WERI-Rb-1 (cell line): ENCODE measurements at regions not wholly inside any gene's neighbourhood (a gene's known extent, or its start where the extent isn't known, plus 50 kb on each side); places are given as distances from the start of the nearest gene placed in this dataset.

Source experiments
- DNase-seq: peaks from one replicate; pipeline ENCODE4 v3.0.0-alpha.2; 2020
- H3K27ac ChIP-seq: fragments of 250-450 bp; sonication (Bioruptor Pico); 2 replicates; pipeline ENCODE4 v1.5.1; 2020; ENCODE audit warnings: mild to moderate bottlenecking, moderate library complexity
- H3K27me3 ChIP-seq: fragments of 250-450 bp; sonication (Bioruptor Pico); 2 replicates; pipeline ENCODE4 v1.5.1; 2021; ENCODE audit warnings: mild to moderate bottlenecking, low read depth, moderate library complexity; ENCODE audit not compliant: insufficient read depth, severe bottlenecking
- H3K36me3 ChIP-seq: fragments of 250-450 bp; sonication (Bioruptor Pico); 2 replicates; pipeline ENCODE4 v1.5.1; 2020; ENCODE audit warnings: mild to moderate bottlenecking, moderate library complexity
- H3K4me3 ChIP-seq: 2 replicates; pipeline ENCODE4 v1.5.1; 2011; ENCODE audit warnings: low read depth, mild to moderate bottlenecking, control low read depth, low read length
- H3K9me3 ChIP-seq: fragments of 250-450 bp; sonication (Bioruptor Pico); 2 replicates; pipeline ENCODE4 v1.5.1; 2021; ENCODE audit warnings: mild to moderate bottlenecking, moderate library complexity; ENCODE audit not compliant: severe bottlenecking
- TF ChIP-seq, protein P1 (sequence below): IDR thresholded peaks from 2 replicates; pipeline ENCODE4 v1.5.1; 2011; ENCODE audit warnings: low read depth, mild to moderate bottlenecking, control low read depth, inconsistent platforms, low read length

DNA sequence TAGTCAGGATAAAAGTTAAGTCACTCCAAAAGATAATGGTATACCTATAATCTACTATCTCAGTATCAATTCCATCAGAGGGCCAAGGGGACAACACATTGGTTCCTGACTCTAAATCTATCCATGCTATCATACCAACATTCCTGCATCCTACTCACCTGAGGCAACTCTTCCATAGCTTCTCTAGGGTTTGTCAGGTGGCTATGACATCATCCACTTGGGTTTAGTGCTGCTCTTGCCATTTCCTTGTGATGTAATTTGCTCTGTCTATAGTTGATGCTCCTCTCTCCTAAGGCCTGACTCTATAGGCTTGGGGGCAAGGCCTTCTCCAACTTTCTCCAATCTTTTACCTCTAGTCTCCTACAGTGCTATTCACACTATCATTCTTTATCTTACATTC lies 139.9 kb upstream of the FSHR start:
- Histone ChIP-seq H3K9me3 (no peaks in the 10 kb centered on the region), H3K27me3 (no peaks in the 10 kb centered on the region), H3K36me3 (no peaks in the 10 kb centered on the region), H3K27ac (no peak overlapping the region), H3K4me3 (no peak overlapping the region)
- TF ChIP-seq, protein P1, sequence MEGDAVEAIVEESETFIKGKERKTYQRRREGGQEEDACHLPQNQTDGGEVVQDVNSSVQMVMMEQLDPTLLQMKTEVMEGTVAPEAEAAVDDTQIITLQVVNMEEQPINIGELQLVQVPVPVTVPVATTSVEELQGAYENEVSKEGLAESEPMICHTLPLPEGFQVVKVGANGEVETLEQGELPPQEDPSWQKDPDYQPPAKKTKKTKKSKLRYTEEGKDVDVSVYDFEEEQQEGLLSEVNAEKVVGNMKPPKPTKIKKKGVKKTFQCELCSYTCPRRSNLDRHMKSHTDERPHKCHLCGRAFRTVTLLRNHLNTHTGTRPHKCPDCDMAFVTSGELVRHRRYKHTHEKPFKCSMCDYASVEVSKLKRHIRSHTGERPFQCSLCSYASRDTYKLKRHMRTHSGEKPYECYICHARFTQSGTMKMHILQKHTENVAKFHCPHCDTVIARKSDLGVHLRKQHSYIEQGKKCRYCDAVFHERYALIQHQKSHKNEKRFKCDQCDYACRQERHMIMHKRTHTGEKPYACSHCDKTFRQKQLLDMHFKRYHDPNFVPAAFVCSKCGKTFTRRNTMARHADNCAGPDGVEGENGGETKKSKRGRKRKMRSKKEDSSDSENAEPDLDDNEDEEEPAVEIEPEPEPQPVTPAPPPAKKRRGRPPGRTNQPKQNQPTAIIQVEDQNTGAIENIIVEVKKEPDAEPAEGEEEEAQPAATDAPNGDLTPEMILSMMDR: no peak
- no peak for DNase-seq

DNA sequence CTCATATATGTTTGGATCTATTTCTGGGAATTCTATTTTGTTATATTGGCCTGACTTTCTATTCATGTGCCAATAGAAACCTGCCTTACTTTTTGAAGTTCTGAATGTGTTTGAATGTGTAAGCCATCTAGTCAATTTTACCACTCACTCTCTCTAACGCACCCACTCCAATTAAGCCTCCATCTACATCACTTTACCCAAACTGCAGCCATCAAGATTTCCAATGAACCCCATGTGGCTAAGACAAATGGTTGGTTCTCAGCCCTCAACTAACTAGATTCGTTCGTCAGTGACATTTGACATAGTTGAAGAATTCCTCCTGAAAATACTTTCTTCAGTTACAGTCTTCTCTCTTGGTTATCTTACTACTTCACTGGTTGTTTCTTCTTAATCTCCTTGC lies 137.3 kb upstream of the FSHR start:
- Histone ChIP-seq H3K36me3 (no peaks in the 10 kb centered on the region), H3K27me3 (no peaks in the 10 kb centered on the region), H3K27ac (no peak overlapping the region), H3K9me3 (no peaks in the 10 kb centered on the region), H3K4me3 (no peak overlapping the region)
- DNase-seq: no peak
- TF ChIP-seq, protein P1: no peak

DNA sequence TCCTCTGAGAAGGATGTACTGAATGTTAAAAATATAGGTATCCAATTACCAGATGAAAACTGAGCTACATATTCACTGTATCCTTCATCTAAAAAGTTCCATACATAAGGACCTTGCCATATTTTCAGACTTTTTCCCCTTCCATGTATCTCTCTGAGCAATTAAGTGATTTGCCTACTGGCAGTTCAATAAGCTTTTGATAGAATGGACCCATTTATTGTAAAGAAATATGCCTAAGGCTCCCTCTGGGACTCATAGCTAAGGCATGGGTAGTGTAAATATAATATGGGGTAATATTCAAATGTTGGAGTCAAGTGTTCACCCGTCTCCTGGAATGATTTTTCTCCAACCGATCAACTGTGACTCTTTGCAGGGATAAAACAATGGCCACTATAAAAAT lies 135.4 kb upstream of the FSHR start:
- no peak for DNase-seq
- Histone ChIP-seq H3K27me3 (no peaks in the 10 kb centered on the region), H3K9me3 (no peaks in the 10 kb centered on the region), H3K27ac (no peak overlapping the region), H3K36me3 (no peaks in the 10 kb centered on the region), H3K4me3 (no peak overlapping the region)
- TF ChIP-seq, protein P1: no peak

DNA sequence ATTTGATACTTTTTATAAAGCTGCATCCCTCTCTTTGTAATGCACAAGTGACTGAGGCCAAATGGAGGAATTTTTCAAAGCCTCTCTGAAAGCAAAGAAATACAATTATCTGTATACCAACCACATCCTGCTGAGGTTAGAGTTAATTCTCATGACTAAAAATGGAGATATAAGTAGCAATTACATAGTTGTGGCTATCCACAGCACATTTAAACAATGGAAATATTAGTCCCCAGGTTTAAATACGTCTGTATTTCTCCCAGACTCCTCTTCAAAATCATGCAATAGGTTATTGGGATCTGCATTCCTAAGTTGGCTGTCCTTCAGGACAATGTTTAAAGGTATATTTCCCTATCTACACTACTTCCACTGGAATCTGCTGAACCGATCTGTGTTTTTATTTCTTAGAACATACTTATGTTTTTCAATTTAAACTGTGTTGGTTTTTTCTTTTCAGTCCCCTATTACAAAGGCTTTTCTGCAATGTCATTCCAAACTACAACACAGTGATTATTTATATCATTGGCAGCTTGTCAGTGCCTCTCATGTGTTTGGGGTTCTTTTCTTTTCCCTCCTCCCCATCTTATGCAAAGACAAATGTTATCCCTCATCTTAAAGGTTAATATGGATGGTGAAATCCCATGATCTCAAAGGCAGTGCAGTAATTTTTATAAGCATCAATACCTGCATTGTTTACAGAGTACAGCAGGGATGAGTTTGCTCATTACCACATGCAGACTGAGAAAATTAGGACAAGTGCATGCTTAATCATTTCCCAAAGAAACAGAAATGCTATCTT lies 134.8 kb upstream of the FSHR start:
- no peaks in the 10 kb centered on the region for H3K36me3 ChIP-seq
- no peak overlapping the region for H3K27ac ChIP-seq
- DNase-seq: no peak
- no peaks in the 10 kb centered on the region for H3K27me3 ChIP-seq
- TF ChIP-seq, protein P1: no peak
- H3K4me3 ChIP-seq: no peak overlapping the region
- no peaks in the 10 kb centered on the region for H3K9me3 ChIP-seq

DNA sequence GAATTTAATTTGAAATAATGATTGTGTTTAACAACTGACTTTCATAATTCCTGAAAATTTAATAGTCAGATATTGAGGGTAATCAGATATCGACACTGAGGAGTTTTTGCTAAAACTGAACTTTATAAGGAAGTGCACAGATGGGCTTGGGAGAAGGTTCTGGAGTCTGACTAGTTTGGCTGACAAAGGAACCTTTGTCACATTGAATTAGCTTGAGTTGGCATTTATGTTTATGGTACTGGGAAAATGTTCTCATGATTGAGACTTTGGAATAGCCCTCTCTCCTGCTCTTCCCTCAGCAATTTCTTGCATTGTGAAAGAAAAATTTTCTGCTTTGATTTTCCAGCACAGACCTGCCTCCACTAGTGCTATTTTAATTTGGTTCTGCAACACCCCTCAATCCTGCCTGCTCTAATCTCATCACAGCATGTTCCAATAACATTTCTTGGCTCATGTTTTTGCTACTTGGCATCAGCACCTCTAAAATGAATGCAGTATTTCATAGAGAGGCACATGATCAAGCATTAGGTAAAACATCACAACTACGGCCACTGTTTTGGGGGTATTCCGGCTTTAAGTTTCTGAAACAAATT lies 133.9 kb upstream of the FSHR start:
- TF ChIP-seq, protein P1: no peak
- Histone ChIP-seq H3K36me3 (no peaks in the 10 kb centered on the region), H3K9me3 (no peaks in the 10 kb centered on the region), H3K27ac (no peak overlapping the region), H3K27me3 (no peaks in the 10 kb centered on the region), H3K4me3 (no peak overlapping the region)
- DNase-seq: no peak
